ENCODE measurements at regions not wholly inside any gene's neighbourhood (a gene's known extent, or its start where the extent isn't known, plus 50 kb on each side); places are given as distances from the start of the nearest gene placed in this dataset.

DNA sequence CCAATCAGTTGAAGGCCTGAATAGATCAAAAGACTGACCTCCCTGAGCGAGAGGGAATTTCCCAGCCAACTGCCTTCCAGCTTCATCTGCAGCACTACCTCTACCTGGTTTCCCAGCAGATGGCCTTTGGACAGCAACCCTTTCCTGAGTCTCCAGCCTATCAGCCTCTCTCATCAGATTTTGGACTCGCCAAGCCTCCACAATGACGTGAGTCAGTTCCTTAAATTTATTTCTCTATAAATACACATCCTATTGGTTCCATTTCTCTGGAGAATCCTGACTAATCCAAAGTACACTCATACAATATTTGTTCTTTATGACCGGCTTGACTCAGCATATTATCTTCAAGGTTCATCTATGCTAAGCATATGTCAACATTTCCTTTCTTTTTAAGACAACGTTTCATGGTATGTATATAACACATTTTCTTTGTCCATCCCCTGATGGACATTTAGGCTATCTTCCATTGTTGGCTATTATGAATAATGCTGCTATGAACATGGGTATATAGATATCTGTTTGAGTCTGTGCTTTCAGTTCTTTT is 294.6 kb downstream of the LRATD1 start:
- TF ChIP-seq, protein P1, sequence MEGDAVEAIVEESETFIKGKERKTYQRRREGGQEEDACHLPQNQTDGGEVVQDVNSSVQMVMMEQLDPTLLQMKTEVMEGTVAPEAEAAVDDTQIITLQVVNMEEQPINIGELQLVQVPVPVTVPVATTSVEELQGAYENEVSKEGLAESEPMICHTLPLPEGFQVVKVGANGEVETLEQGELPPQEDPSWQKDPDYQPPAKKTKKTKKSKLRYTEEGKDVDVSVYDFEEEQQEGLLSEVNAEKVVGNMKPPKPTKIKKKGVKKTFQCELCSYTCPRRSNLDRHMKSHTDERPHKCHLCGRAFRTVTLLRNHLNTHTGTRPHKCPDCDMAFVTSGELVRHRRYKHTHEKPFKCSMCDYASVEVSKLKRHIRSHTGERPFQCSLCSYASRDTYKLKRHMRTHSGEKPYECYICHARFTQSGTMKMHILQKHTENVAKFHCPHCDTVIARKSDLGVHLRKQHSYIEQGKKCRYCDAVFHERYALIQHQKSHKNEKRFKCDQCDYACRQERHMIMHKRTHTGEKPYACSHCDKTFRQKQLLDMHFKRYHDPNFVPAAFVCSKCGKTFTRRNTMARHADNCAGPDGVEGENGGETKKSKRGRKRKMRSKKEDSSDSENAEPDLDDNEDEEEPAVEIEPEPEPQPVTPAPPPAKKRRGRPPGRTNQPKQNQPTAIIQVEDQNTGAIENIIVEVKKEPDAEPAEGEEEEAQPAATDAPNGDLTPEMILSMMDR (conservative IDR thresholded peaks at IDR 0.05; ENCODE audit: low read depth, low read length) = no peak
- TF ChIP-seq EZH2phosphoT487 (IDR thresholded peaks at IDR 0.05; ENCODE audit: borderline replicate concordance, low read length) = no peak

All from PC-3 (cell line).